ENCODE measurements at regions not wholly inside any gene's neighbourhood (a gene's known extent, or its start where the extent isn't known, plus 50 kb on each side); places are given as distances from the start of the nearest gene placed in this dataset.

GRCh38 chr7:25849500-25850184 is 302.4 kb upstream of the NFE2L3 start:
- WGBS, 2 donors = 28 to 33% methylated on average over 9 of the region's 9 CpGs
- peaks cover 3 to 42% of the 10 kb centered on the region in 2 donors for H3K27me3 ChIP-seq
- H3K9me3 ChIP-seq = no peaks in the 10 kb centered on the region
- H3K36me3 ChIP-seq = no peaks in the 10 kb centered on the region
- no peak overlapping the region for H3K4me3 ChIP-seq
- H3K27ac ChIP-seq = peak overlapping the region; percentile 38 to 90 (median 62)
- peaks cover 4 to 85% (median 23%) of the 10 kb centered on the region in 4 donors for H3K4me1 ChIP-seq
- peak; percentile 22 to 83 for DNase-seq (ENCODE audit: low spot score in 2 of 2)
- TF ChIP-seq EP300 (IDR thresholded peaks at IDR 0.05) = peak in 1 of 2 donors; percentile 80
- TF ChIP-seq, protein P1, sequence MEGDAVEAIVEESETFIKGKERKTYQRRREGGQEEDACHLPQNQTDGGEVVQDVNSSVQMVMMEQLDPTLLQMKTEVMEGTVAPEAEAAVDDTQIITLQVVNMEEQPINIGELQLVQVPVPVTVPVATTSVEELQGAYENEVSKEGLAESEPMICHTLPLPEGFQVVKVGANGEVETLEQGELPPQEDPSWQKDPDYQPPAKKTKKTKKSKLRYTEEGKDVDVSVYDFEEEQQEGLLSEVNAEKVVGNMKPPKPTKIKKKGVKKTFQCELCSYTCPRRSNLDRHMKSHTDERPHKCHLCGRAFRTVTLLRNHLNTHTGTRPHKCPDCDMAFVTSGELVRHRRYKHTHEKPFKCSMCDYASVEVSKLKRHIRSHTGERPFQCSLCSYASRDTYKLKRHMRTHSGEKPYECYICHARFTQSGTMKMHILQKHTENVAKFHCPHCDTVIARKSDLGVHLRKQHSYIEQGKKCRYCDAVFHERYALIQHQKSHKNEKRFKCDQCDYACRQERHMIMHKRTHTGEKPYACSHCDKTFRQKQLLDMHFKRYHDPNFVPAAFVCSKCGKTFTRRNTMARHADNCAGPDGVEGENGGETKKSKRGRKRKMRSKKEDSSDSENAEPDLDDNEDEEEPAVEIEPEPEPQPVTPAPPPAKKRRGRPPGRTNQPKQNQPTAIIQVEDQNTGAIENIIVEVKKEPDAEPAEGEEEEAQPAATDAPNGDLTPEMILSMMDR (IDR thresholded peaks at IDR 0.05) = no peak

DNA sequence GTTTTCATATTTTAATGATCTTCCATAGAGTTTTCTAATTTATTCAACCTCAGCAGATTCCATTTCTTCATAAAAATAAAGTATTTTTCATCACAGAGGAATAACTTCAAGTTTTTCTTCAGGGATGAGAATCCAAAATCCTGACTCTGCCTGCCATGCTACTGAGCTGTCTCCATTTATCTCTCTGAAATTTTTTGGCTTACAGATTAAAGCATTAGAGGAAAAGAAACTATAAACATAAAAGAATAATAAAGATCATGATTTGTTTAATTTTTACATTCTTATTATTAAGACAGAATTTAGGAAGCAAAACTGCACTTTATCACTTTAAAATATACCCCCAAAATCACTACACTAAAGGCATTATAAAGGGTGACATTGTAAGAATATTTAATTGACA is 301.8 kb upstream of the NFE2L3 start:
- Histone ChIP-seq H3K27ac (peak overlapping the region; percentile 38 to 90 (median 62)), H3K4me1 (peaks cover 4 to 88% (median 23%) of the 10 kb centered on the region in 4 donors), H3K4me3 (no peak overlapping the region), H3K36me3 (no peaks in the 10 kb centered on the region), H3K9me3 (no peaks in the 10 kb centered on the region), H3K27me3 (peaks cover 3 to 48% of the 10 kb centered on the region in 2 donors)
- TF ChIP-seq, protein P1 (IDR thresholded peaks at IDR 0.05) = no peak
- TF ChIP-seq EP300 (IDR thresholded peaks at IDR 0.05) (no peak), POLR2A (IDR thresholded peaks at IDR 0.05) (no peak)
- DNase-seq (ENCODE audit: low spot score in 2 of 2) = no peak

DNA sequence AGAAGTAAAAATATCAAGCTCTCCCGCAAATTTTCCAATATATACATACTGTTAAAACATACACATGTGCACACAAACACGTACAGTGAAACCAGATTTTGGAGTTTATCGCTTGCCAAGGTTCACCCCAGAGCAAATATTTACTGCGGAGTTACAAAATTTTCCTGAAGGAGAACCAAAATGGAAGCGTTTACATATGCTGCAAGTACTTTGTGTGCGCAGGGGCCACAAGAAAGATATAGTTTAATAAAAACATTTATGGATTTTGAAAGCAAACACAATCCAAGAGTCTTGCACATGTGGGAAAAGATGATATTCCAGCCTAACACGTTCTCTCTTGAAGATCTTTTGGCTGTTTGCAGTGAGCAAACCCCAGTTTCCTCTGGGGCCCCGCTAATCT is 301.3 kb upstream of the NFE2L3 start:
- peaks cover 4 to 87% (median 23%) of the 10 kb centered on the region in 4 donors for H3K4me1 ChIP-seq
- peaks cover 3 to 53% of the 10 kb centered on the region in 2 donors for H3K27me3 ChIP-seq
- DNase-seq (ENCODE audit: low spot score in 2 of 2) = no peak
- TF ChIP-seq, protein P1 (IDR thresholded peaks at IDR 0.05) = no peak
- TF ChIP-seq EP300 (IDR thresholded peaks at IDR 0.05) (no peak), POLR2A (IDR thresholded peaks at IDR 0.05) (no peak)
- no peaks in the 10 kb centered on the region for H3K36me3 ChIP-seq
- H3K9me3 ChIP-seq = no peaks in the 10 kb centered on the region
- 82 to 89% methylated on average over 8 of the region's 8 CpGs for WGBS, 2 donors
- peak overlapping the region in 3 of 4 donors; percentile 38 to 90 (median 82) for H3K27ac ChIP-seq
- no peak overlapping the region for H3K4me3 ChIP-seq

DNA sequence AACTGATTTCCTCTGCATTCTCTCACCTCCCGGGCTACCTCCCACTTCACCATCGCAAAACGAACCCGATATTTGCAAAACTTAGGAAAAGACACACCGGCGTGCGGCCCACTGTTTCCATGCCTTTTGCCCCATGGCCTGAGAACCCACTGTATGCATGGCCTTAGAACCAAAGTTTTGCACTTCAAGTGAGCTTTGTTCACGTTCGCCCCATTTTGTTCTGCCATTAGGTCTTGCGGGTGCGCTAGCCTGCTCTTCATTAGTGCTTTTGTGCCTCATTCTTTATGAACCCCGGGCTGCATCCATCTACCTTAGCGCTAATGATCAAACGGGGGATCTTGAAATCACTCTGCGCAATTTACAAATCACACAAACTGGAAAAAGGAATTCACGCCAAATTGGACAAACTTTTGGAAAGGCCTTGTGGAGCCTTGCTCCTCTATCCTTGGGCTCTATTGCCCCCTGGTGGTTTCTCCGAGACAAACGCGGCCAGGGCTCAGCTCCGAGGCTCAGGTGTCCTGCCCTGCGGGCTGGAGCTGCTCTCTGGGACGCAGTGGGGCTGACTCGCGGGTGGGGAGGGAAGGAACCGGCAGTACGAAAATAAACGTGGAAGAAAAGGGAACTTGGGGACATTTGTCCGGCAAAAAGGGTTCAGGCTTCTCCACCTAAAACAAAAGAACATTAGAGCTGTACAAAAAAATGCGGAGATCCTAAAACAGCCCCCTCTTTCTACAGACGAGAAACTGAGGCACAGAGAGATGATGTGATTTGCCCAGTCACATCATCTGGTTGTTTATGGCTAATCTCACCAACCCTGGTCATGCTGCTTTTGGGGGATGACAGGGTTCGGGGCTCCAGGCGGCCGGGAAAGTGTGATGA is 300.4 kb upstream of the NFE2L3 start:
- Histone ChIP-seq H3K9me3 (no peaks in the 10 kb centered on the region), H3K36me3 (no peaks in the 10 kb centered on the region), H3K4me3 (peak overlapping the region in 3 of 4 donors; percentile 18 to 38 (median 24)), H3K27ac (peak overlapping the region; percentile 64 to 90 (median 76)), H3K4me1 (peaks cover 4 to 85% (median 23%) of the 10 kb centered on the region in 4 donors), H3K27me3 (peaks cover 3 to 62% of the 10 kb centered on the region in 2 donors)
- 33 to 37% methylated on average over 33 of the region's 33 CpGs for WGBS, 2 donors
- DNase-seq (ENCODE audit: low spot score in 2 of 2) = peak; percentile 89 to 94
- TF ChIP-seq, protein P1 (IDR thresholded peaks at IDR 0.05) = peak; percentile 70 to 92 (median 73)
- peak in 1 of 2 donors; percentile 77 for TF ChIP-seq EP300 (IDR thresholded peaks at IDR 0.05)
- TF ChIP-seq POLR2A (IDR thresholded peaks at IDR 0.05) = no peak
